ENCODE measurements at regions not wholly inside any gene's neighbourhood (a gene's known extent, or its start where the extent isn't known, plus 50 kb on each side); places are given as distances from the start of the nearest gene placed in this dataset.

DNA sequence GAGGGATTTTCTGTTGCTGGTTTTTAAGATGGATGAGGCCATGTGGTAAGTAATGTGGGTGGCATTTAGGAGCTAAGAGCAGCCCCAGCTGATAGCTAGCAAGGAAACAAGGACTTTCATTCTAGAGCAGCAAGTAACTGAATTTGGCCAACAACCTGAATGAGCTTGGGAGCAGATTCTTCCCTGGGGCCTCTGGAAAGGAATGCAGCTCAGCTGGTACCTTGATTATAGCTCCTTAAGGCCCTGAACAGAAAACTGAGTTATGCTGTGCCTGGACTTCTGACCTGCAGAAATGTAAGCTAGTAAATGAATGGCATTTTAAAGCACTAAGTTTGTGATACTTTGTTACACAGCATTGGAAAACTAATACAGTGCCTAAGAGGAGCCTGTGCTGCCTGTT is 565.5 kb downstream of the PDCD6IP start (continued):
- TF ChIP-seq USF2 (IDR thresholded peaks at IDR 0.05; ENCODE audit: borderline replicate concordance, low read depth, low read length) (no peak), ZNF207 (IDR thresholded peaks at IDR 0.05; ENCODE audit: borderline replicate concordance) (no peak), GATAD2B (conservative IDR thresholded peaks at IDR 0.05; ENCODE audit: low read depth) (no peak), PRDM15 (CRISPR knock-in tag; IDR thresholded peaks at IDR 0.05) (no peak)

DNA sequence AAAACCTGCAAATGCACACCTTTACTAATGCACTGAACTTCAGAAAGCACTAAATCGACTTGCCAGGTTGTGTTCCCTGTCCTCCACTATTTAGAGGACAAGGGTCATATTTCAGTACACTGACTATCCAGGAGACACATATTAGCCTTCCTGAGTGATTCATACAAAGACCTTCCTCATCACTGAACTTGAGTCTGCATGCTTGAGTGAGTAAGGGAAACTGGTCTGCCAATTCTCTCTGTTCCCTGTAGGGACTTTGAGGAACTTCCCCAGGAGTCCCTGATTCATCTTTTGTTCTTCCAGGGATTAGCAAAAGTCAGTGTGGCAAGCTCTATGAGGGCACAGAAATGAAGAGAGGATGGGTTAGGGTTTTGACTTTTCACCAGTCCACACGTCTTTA is 565.9 kb downstream of the PDCD6IP start:
- TF ChIP-seq RFX5 (IDR thresholded peaks at IDR 0.05; ENCODE audit: low read depth, low read length), result no peak
- TF ChIP-seq DPF2 (IDR thresholded peaks at IDR 0.05), result no peak
- no peak for TF ChIP-seq ESRRA (IDR thresholded peaks at IDR 0.05; ENCODE audit: low read length)
- TF ChIP-seq TBL1XR1 (IDR thresholded peaks at IDR 0.05; ENCODE audit: low read depth, low read length), result no peak
- TF ChIP-seq, protein P1, sequence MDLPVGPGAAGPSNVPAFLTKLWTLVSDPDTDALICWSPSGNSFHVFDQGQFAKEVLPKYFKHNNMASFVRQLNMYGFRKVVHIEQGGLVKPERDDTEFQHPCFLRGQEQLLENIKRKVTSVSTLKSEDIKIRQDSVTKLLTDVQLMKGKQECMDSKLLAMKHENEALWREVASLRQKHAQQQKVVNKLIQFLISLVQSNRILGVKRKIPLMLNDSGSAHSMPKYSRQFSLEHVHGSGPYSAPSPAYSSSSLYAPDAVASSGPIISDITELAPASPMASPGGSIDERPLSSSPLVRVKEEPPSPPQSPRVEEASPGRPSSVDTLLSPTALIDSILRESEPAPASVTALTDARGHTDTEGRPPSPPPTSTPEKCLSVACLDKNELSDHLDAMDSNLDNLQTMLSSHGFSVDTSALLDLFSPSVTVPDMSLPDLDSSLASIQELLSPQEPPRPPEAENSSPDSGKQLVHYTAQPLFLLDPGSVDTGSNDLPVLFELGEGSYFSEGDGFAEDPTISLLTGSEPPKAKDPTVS (IDR thresholded peaks at IDR 0.05; ENCODE audit: low read depth, low read length), result no peak
- TF ChIP-seq PAX5 (IDR thresholded peaks at IDR 0.05; ENCODE audit: borderline replicate concordance, low read depth, low read length), result no peak
- TF ChIP-seq SREBF2 (IDR thresholded peaks at IDR 0.05; ENCODE audit: low read length), result no peak
- TF ChIP-seq ATF7 (IDR thresholded peaks at IDR 0.05; ENCODE audit: low read depth), result no peak
- TF ChIP-seq MYC (IDR thresholded peaks at IDR 0.05; ENCODE audit: insufficient read depth, insufficient read length, insufficient replicate concordance, low read length, severe bottlenecking), result no peak
- TF ChIP-seq SUZ12 (IDR thresholded peaks at IDR 0.05; ENCODE audit: unreplicated experiment), result no peak

More for the DNA sequence above, 565.9 kb downstream of the PDCD6IP start:
- Histone ChIP-seq H4K20me1 (ENCODE audit: control insufficient read depth, insufficient read depth) (no peaks in the 10 kb centered on the region), H2AFZ (ENCODE audit: control insufficient read depth, low read depth, low read length) (no peak overlapping the region), H3K36me3 (ENCODE audit: control insufficient read depth in 2 of 2, insufficient read depth in 2 of 2, low read length in 1 of 2) (no peaks in the 10 kb centered on the region), H3K4me2 (ENCODE audit: control insufficient read depth, insufficient read depth) (no peak overlapping the region), H3K27ac (ENCODE audit: control insufficient read depth, insufficient read depth) (no peak overlapping the region), H3K9ac (ENCODE audit: control insufficient read depth, insufficient read depth, low read length) (no peak overlapping the region), H3K4me1 (ENCODE audit: control insufficient read depth, insufficient read depth, low read length) (peaks cover 9% of the 10 kb centered on the region), H3K9me3 (replicated peaks; ENCODE audit: control insufficient read depth, insufficient read depth, low read length) (no peaks in the 10 kb centered on the region; the same call in 2 of the 3 replicates), H3K4me3 (no peak overlapping the region), H3K27me3 (replicated peaks in 1 of 2; ENCODE audit: control insufficient read depth in 2 of 2, insufficient read depth in 2 of 2, low read length in 1 of 2) (no peaks in the 10 kb centered on the region), H3K79me2 (ENCODE audit: control insufficient read depth, insufficient read depth, low read length) (no peaks in the 10 kb centered on the region)
- in situ Hi-C loops (cut with MboI), result no loop called here
- DNase-seq (ENCODE audit: low read depth, low spot score), result peak; percentile 21
- ChIA-PET POLR2A (no interaction called here), SMC1A (ENCODE audit: uncharacterized antibody, unreplicated experiment) (interaction anchor here (1.0 to 1.4 kb wide), 3 partner anchors 17 to 44 kb away, joined by 3 read pairs; no protein-coding TSS in a partner anchor), RAD21 (ENCODE audit: unreplicated experiment) (no interaction called here), CTCF (no interaction called here)
- intact Hi-C loops (cut with micrococcal nuclease; ENCODE audit: unreplicated experiment), result no loop called here
- WGBS (ENCODE audit: insufficient coverage, insufficient replicate concordance, low lambda C conversion rate, missing lambda C conversion rate), result 0% methylated on average over 2 of the region's 2 CpGs
- no TSS peak for BruUV-seq (replicated peaks)
- no peak for FAIRE-seq
- no peak for ATAC-seq
